Endothelial cell (in vitro differentiated cells): ENCODE measurements at regions not wholly inside any gene's neighbourhood (a gene's known extent, or its start where the extent isn't known, plus 50 kb on each side); places are given as distances from the start of the nearest gene placed in this dataset.
"Not testable (repeated sequence)": the region's sequence is repeated elsewhere in the genome, so short reads cannot be mapped to it uniquely, and the experiment has no call there.

Experiments
- DNase-seq: peaks from one replicate; pipeline ENCODE4 v3.0.0; 2021; ENCODE audit warnings: low spot score
- H3K27ac Mint-ChIP-seq: one replicate; pipeline ENCODE4 v1.8.0; 2021; ENCODE audit warnings: mixed read lengths, inconsistent platforms; ENCODE audit not compliant: unreplicated experiment
- H3K27me3 Mint-ChIP-seq: one replicate; pipeline ENCODE4 v1.8.0; 2021; ENCODE audit warnings: mild to moderate bottlenecking, moderate library complexity, mixed read lengths, inconsistent platforms; ENCODE audit not compliant: unreplicated experiment
- H3K36me3 Mint-ChIP-seq: one replicate; pipeline ENCODE4 v1.8.0; 2021; ENCODE audit warnings: mild to moderate bottlenecking, low read depth, mixed read lengths, inconsistent platforms; ENCODE audit not compliant: unreplicated experiment
- H3K4me1 Mint-ChIP-seq: one replicate; pipeline ENCODE4 v1.8.0; 2021; ENCODE audit warnings: mild to moderate bottlenecking, mixed read lengths, inconsistent platforms; ENCODE audit not compliant: unreplicated experiment
- H3K4me3 Mint-ChIP-seq: one replicate; pipeline ENCODE4 v1.8.0; 2021; ENCODE audit warnings: mild to moderate bottlenecking, mixed read lengths, inconsistent platforms; ENCODE audit not compliant: unreplicated experiment
- H3K9me3 Mint-ChIP-seq: one replicate; pipeline ENCODE4 v1.8.0; 2021; ENCODE audit warnings: mixed read lengths, inconsistent platforms; ENCODE audit not compliant: unreplicated experiment
- CTCF ChIP-seq: fragments of 200-600 bp; sonication (generic); IDR thresholded peaks from one replicate; pipeline ENCODE4 v1.5.0; 2021; ENCODE audit warnings: antibody characterized with exemption; ENCODE audit not compliant: unreplicated experiment

- H3K27me3 Mint-ChIP-seq = peaks cover 2% of the 10 kb centered on the region
- H3K4me1 Mint-ChIP-seq = peaks cover 3% of the 10 kb centered on the region
- TF ChIP-seq CTCF = no peak
- no peaks in the 10 kb centered on the region for H3K36me3 Mint-ChIP-seq
- no peak for DNase-seq
- H3K9me3 Mint-ChIP-seq = no peaks in the 10 kb centered on the region
- H3K27ac Mint-ChIP-seq = no peak overlapping the region
- H3K4me3 Mint-ChIP-seq = no peak overlapping the region
Observed at GRCh38 chr1:83060221-83060620, 938.7 kb downstream of the TTLL7 start.

GRCh38 chr1:83058327-83058726 lies 940.6 kb downstream of the TTLL7 start:
- H3K4me3 Mint-ChIP-seq = no peak overlapping the region
- DNase-seq = no peak
- no peak for TF ChIP-seq CTCF
- H3K27ac Mint-ChIP-seq = no peak overlapping the region
- H3K9me3 Mint-ChIP-seq = no peaks in the 10 kb centered on the region
- H3K27me3 Mint-ChIP-seq = peaks cover 2% of the 10 kb centered on the region
- no peaks in the 10 kb centered on the region for H3K36me3 Mint-ChIP-seq
- H3K4me1 Mint-ChIP-seq = peaks cover 3% of the 10 kb centered on the region

- TF ChIP-seq CTCF = no peak
- peaks cover 2% of the 10 kb centered on the region for H3K27me3 Mint-ChIP-seq
- no peak for DNase-seq
- no peak overlapping the region for H3K4me3 Mint-ChIP-seq
- H3K9me3 Mint-ChIP-seq = peaks cover 4% of the 10 kb centered on the region
- no peak overlapping the region for H3K27ac Mint-ChIP-seq
- H3K36me3 Mint-ChIP-seq = peaks cover 6% of the 10 kb centered on the region
- peaks cover 3% of the 10 kb centered on the region for H3K4me1 Mint-ChIP-seq
Observed at GRCh38 chr1:83055391-83056170, 943.4 kb downstream of the TTLL7 start.

- H3K27ac Mint-ChIP-seq = no peak overlapping the region
- H3K27me3 Mint-ChIP-seq = peaks cover 4% of the 10 kb centered on the region
- peaks cover 6% of the 10 kb centered on the region for H3K36me3 Mint-ChIP-seq
- H3K9me3 Mint-ChIP-seq = peaks cover 4% of the 10 kb centered on the region
- DNase-seq = no peak
- no peak for TF ChIP-seq CTCF
- H3K4me1 Mint-ChIP-seq = no peaks in the 10 kb centered on the region
- no peak overlapping the region for H3K4me3 Mint-ChIP-seq
Observed at GRCh38 chr1:83053446-83053845, 945.5 kb downstream of the TTLL7 start.

GRCh38 chr1:83052865-83053264 lies 946.1 kb downstream of the TTLL7 start:
- Mint-ChIP-seq H3K9me3 (peaks cover 4% of the 10 kb centered on the region), H3K27ac (no peak overlapping the region), H3K4me3 (no peak overlapping the region), H3K4me1 (no peaks in the 10 kb centered on the region), H3K36me3 (peaks cover 6% of the 10 kb centered on the region), H3K27me3 (peaks cover 4% of the 10 kb centered on the region)
- TF ChIP-seq CTCF = no peak
- no peak for DNase-seq

- H3K4me1 Mint-ChIP-seq, H3K36me3 Mint-ChIP-seq, H3K4me3 Mint-ChIP-seq, H3K9me3 Mint-ChIP-seq, H3K27me3 Mint-ChIP-seq, DNase-seq, H3K27ac Mint-ChIP-seq: not testable (repeated sequence)
Observed at GRCh38 chr1:83051053-83051452, 947.9 kb downstream of the TTLL7 start.
